Lower leg skin (tissue), 3 donors: ENCODE measurements at regions not wholly inside any gene's neighbourhood (a gene's known extent, or its start where the extent isn't known, plus 50 kb on each side); places are given as distances from the start of the nearest gene placed in this dataset.
"Not testable (repeated sequence)": the region's sequence is repeated elsewhere in the genome, so short reads cannot be mapped to it uniquely, and the experiment has no call there.

Experiments
- CTCF ChIP-seq, 3 donors: fragments of 450-650 bp; IDR thresholded peaks; one replicate each; pipeline ENCODE4 v1.5.1; 2016; ENCODE audit warnings: antibody characterized with exemption in 3 of 3, mild to moderate bottlenecking in 3 of 3, moderate library complexity in 2 of 3
- POLR2A ChIP-seq, 2 donors: fragments of 450-650 bp; IDR thresholded peaks; one replicate each; pipeline ENCODE4 v1.6.1; 2016 to 2017; ENCODE audit warnings: antibody characterized with exemption in 2 of 2, mild to moderate bottlenecking in 1 of 2, moderate library complexity in 1 of 2

GRCh38 chr3:27042541-27042940, 326.6 kb downstream of the NEK10 start:
- TF ChIP-seq POLR2A, CTCF (IDR thresholded peaks at IDR 0.05): not testable (repeated sequence)
